Panc1 (cell line): ENCODE measurements at regions not wholly inside any gene's neighbourhood (a gene's known extent, or its start where the extent isn't known, plus 50 kb on each side); places are given as distances from the start of the nearest gene placed in this dataset.

Experiments used
- ATAC-seq: fragments of 200-7000 bp; cut with Tn5 transposase; 2 replicates; pipeline ENCODE4 v1.9.1; 2020; ENCODE audit warnings: mild to moderate bottlenecking, moderate library complexity
- BruUV-seq: library from RNA; stranded (reverse); fragments of 400-500 nt; replicated peaks from 2 replicates; lab custom pipeline; 2021; lab: Mats Ljungman, UMichigan
- CTCF ChIA-PET: fragments of 300-600 bp; sonication (Branson Sonifier 250); formaldehyde crosslinking; loops from one replicate; lab custom pipeline; 2022; ENCODE audit warnings: antibody characterized with exemption; lab: Charles Lee
- POLR2A ChIA-PET: fragments of 300-600 bp; sonication (Branson Sonifier 250); formaldehyde crosslinking; loops from one replicate; lab custom pipeline; 2022; ENCODE audit warnings: antibody characterized with exemption; lab: Charles Lee
- DNase-seq: peaks from one replicate; pipeline ENCODE4 v3.0.0-alpha.2; 2010; ENCODE audit warnings: low read depth, low spot score
- H3K27ac ChIP-seq: 2 replicates; pipeline ENCODE4 v1.5.1; 2011; ENCODE audit warnings: mild to moderate bottlenecking, low read length, inconsistent platforms
- H3K27me3 ChIP-seq: fragments of 200-500 bp; sonication (Bioruptor generic); 2 replicates; pipeline ENCODE4 v1.6.0; 2014; ENCODE audit warnings: low read length, inconsistent platforms; ENCODE audit not compliant: control insufficient read depth, insufficient read depth
- H3K36me3 ChIP-seq: fragments of 200-500 bp; sonication (Bioruptor generic); 2 replicates; pipeline ENCODE4 v1.5.1; 2014; ENCODE audit warnings: inconsistent platforms, mild to moderate bottlenecking, low read length, moderate library complexity; ENCODE audit not compliant: control insufficient read depth, insufficient read depth
- H3K4me1 ChIP-seq: 2 replicates; pipeline ENCODE4 v1.5.1; 2011; ENCODE audit warnings: inconsistent platforms, mild to moderate bottlenecking, low read length, moderate library complexity; ENCODE audit not compliant: control insufficient read depth, insufficient read depth
- H3K4me3 ChIP-seq, 2 experiments: 2 replicates each; pipeline ENCODE4 v1.5.1; 2011 to 2012; ENCODE audit warnings: low read depth in 2 of 2, low read length in 2 of 2, mild to moderate bottlenecking in 2 of 2, inconsistent platforms in 1 of 2, moderate library complexity in 1 of 2
- H3K9me3 ChIP-seq: fragments of 200-500 bp; sonication (Bioruptor generic); 2 replicates; pipeline ENCODE4 v1.5.1; 2014; ENCODE audit warnings: low read depth, mild to moderate bottlenecking, inconsistent platforms, low read length, moderate library complexity; ENCODE audit not compliant: control insufficient read depth, insufficient read depth
- POLR2AphosphoS5 ChIP-seq: IDR thresholded peaks from 2 replicates; pipeline ENCODE4 v1.6.1; 2012; ENCODE audit warnings: mild to moderate bottlenecking, low read depth, low read length, moderate library complexity
- REST ChIP-seq, 2 experiments: IDR thresholded peaks; 2 replicates each; pipeline ENCODE4 v1.6.1; 2011 to 2012; ENCODE audit warnings: low read depth in 2 of 2, control low read depth in 1 of 2, low read length in 1 of 2, mild to moderate bottlenecking in 1 of 2, moderate library complexity in 1 of 2; ENCODE audit not compliant: insufficient read depth in 1 of 2
- SIN3A ChIP-seq: IDR thresholded peaks from 2 replicates; pipeline ENCODE4 v1.6.1; 2012; ENCODE audit warnings: low read depth, mild to moderate bottlenecking, low read length, moderate library complexity, borderline replicate concordance; ENCODE audit not compliant: insufficient read depth
- TCF7L2 ChIP-seq: IDR thresholded peaks from 2 replicates; pipeline ENCODE4 v1.6.1; 2011; ENCODE audit warnings: mild to moderate bottlenecking, low read depth, low read length, inconsistent platforms
- in situ Hi-C: cut with HindIII; loops from 2 replicates; pipeline ENCODE4 v1.10.0; 2016; ENCODE audit warnings: low sequenced_read_pairs, low pct_unique_long_range_greater_than_20kb
- intact Hi-C: fragments of 100-400 bp; cut with micrococcal nuclease; formaldehyde crosslinking; loops from one replicate; pipeline ENCODE4 v1.10.0; 2022; ENCODE audit not compliant: unreplicated experiment
- TF ChIP-seq, protein P1 (sequence below): fragments of 450-650 bp; IDR thresholded peaks from 2 replicates; pipeline ENCODE4 v1.5.1; 2017; ENCODE audit warnings: mild to moderate bottlenecking

DNA sequence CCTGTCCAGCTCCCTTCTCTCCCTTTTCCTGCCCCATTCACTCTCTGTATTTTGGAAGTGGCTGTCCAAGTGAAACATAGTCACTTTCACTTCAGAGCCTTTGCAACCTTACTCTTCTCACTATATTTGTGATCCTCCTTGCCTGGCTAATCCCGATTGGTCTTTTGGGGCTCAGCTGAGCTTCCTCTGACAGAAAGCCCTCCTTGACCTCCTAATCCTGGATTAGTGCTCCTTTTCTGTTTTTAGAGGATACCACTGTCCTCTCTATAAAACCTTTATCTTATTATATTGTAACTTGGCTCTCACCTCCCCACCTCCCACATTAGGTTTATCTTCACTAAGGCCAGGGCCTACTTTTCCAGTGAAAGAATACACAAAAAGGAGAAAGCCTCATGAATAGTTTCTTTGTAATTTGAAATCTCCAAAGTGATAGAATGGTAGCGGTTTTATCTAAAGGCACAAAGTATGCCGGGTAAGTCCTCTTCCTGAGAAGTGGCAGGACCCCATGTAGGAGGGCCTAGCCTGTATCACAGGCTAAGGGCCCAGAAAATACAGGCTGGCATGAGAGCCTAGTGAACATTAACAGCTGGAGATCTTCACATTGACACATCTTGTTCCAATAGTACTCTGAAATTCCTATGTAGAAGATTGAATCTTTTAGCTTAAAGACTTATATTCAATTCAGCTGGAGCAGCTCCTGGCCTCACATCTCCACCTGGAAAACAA lies 83.1 kb upstream of the GAREM1 start:
- POLR2A ChIA-PET: no interaction called here
- no peaks in the 10 kb centered on the region for H3K4me1 ChIP-seq
- H3K36me3 ChIP-seq: no peaks in the 10 kb centered on the region
- CTCF ChIA-PET: interaction anchor here (0.6 to 1.2 kb wide), 2 partner anchors 281 to 396 kb away, joined by 3 to 4 read pairs; no protein-coding TSS in a partner anchor
- no peak overlapping the region for H3K4me3 ChIP-seq
- H3K9me3 ChIP-seq: no peaks in the 10 kb centered on the region
- intact Hi-C loops (loop anchor here (2.0 to 5.0 kb wide), 2 partner anchors 282 to 395 kb away; no protein-coding TSS in a partner anchor), in situ Hi-C loops (no loop called here)
- no peak overlapping the region for H3K27ac ChIP-seq
- no peak for TF ChIP-seq REST (IDR thresholded peaks at IDR 0.05; ENCODE audit: insufficient read depth in 1 of 2, low read depth in 2 of 2, low read length in 1 of 2)
- TF ChIP-seq TCF7L2: no peak
- TF ChIP-seq SIN3A: no peak
- TF ChIP-seq, protein P1, sequence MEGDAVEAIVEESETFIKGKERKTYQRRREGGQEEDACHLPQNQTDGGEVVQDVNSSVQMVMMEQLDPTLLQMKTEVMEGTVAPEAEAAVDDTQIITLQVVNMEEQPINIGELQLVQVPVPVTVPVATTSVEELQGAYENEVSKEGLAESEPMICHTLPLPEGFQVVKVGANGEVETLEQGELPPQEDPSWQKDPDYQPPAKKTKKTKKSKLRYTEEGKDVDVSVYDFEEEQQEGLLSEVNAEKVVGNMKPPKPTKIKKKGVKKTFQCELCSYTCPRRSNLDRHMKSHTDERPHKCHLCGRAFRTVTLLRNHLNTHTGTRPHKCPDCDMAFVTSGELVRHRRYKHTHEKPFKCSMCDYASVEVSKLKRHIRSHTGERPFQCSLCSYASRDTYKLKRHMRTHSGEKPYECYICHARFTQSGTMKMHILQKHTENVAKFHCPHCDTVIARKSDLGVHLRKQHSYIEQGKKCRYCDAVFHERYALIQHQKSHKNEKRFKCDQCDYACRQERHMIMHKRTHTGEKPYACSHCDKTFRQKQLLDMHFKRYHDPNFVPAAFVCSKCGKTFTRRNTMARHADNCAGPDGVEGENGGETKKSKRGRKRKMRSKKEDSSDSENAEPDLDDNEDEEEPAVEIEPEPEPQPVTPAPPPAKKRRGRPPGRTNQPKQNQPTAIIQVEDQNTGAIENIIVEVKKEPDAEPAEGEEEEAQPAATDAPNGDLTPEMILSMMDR: no peak
- TF ChIP-seq POLR2AphosphoS5: no peak
- no peak for DNase-seq
- no peaks in the 10 kb centered on the region for H3K27me3 ChIP-seq
- no peak for ATAC-seq
- BruUV-seq: no TSS peak

DNA sequence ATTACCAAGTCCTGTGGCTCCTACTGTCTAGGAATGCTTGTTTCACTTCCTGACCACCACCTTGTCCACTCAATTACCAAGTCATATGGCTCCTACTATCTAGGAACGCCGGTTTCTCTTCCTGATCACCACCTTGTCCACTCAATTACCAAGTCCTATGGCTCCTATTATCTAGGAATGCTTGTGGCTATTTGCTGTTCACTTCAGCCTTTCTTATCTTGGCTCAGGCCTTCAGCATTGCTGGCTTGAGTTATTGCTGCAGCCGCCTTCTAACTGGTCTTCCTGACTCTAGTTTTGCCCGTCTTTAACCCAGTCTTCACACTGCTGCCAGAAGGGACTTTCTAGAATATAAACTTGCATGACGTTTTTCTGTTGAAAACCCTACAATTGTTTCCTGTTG lies 82.5 kb upstream of the GAREM1 start:
- H3K9me3 ChIP-seq: no peaks in the 10 kb centered on the region
- no peak overlapping the region for H3K27ac ChIP-seq
- BruUV-seq: no TSS peak
- H3K36me3 ChIP-seq: no peaks in the 10 kb centered on the region
- intact Hi-C loops: loop anchor here (2.0 to 5.0 kb wide), 2 partner anchors 281 to 394 kb away; no protein-coding TSS in a partner anchor
- no peak for ATAC-seq
- TF ChIP-seq SIN3A: no peak
- TF ChIP-seq TCF7L2: no peak
- no peak for TF ChIP-seq REST (IDR thresholded peaks at IDR 0.05; ENCODE audit: insufficient read depth in 1 of 2, low read depth in 2 of 2, low read length in 1 of 2)
- no peak for TF ChIP-seq POLR2AphosphoS5
- TF ChIP-seq, protein P1: no peak
- DNase-seq: no peak
- H3K4me3 ChIP-seq: no peak overlapping the region
- H3K27me3 ChIP-seq: no peaks in the 10 kb centered on the region
- ChIA-PET POLR2A (no interaction called here), CTCF (interaction anchor here (1.2 kb wide), 1 partner anchor 281 kb away, joined by 3 read pairs; no protein-coding TSS in a partner anchor)
- no peaks in the 10 kb centered on the region for H3K4me1 ChIP-seq
- in situ Hi-C loops: no loop called here
